Nephron (organoid): ENCODE measurements at regions not wholly inside any gene's neighbourhood (a gene's known extent, or its start where the extent isn't known, plus 50 kb on each side); places are given as distances from the start of the nearest gene placed in this dataset.

Experiments
- H3K27ac Mint-ChIP-seq, 3 experiments: 2 replicates each; pipeline ENCODE4 v1.8.0; 2020; ENCODE audit warnings: mixed read lengths in 3 of 3, mild to moderate bottlenecking in 2 of 3, moderate library complexity in 1 of 3
- H3K27me3 Mint-ChIP-seq: 2 replicates; pipeline ENCODE4 v1.8.0; 2021; ENCODE audit warnings: low read depth, mild to moderate bottlenecking, moderate library complexity, mixed read lengths
- H3K36me3 Mint-ChIP-seq: 2 replicates; pipeline ENCODE4 v1.8.0; 2020; ENCODE audit warnings: low read depth, mixed read lengths
- H3K4me1 Mint-ChIP-seq: 2 replicates; pipeline ENCODE4 v1.8.0; 2020; ENCODE audit warnings: mixed read lengths
- H3K4me3 Mint-ChIP-seq, 3 experiments: 2 replicates each; pipeline ENCODE4 v1.8.0; 2020; ENCODE audit warnings: mild to moderate bottlenecking in 3 of 3, mixed read lengths in 3 of 3, moderate library complexity in 2 of 3
- H3K9me3 Mint-ChIP-seq: 2 replicates; pipeline ENCODE4 v1.8.0; 2020; ENCODE audit warnings: mixed read lengths
- TF ChIP-seq, protein P1 (sequence below), 3 experiments: fragments of 200-600 bp; sonication (generic); IDR thresholded peaks; one replicate each; pipeline ENCODE4 v1.5.0; 2021; ENCODE audit warnings: antibody characterized with exemption in 3 of 3; ENCODE audit not compliant: unreplicated experiment in 3 of 3

GRCh38 chr7:152984421-152984820 is 224.9 kb downstream of the ACTR3B start:
- Mint-ChIP-seq H3K27me3 (peaks cover 3% of the 10 kb centered on the region), H3K27ac (peak overlapping the region; percentile 47 to 89 (median 48))
- TF ChIP-seq, protein P1, sequence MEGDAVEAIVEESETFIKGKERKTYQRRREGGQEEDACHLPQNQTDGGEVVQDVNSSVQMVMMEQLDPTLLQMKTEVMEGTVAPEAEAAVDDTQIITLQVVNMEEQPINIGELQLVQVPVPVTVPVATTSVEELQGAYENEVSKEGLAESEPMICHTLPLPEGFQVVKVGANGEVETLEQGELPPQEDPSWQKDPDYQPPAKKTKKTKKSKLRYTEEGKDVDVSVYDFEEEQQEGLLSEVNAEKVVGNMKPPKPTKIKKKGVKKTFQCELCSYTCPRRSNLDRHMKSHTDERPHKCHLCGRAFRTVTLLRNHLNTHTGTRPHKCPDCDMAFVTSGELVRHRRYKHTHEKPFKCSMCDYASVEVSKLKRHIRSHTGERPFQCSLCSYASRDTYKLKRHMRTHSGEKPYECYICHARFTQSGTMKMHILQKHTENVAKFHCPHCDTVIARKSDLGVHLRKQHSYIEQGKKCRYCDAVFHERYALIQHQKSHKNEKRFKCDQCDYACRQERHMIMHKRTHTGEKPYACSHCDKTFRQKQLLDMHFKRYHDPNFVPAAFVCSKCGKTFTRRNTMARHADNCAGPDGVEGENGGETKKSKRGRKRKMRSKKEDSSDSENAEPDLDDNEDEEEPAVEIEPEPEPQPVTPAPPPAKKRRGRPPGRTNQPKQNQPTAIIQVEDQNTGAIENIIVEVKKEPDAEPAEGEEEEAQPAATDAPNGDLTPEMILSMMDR (IDR thresholded peaks at IDR 0.05; ENCODE audit: unreplicated experiment in 3 of 3), result no peak

GRCh38 chr7:152986376-152986775 is 226.8 kb downstream of the ACTR3B start:
- TF ChIP-seq, protein P1 (IDR thresholded peaks at IDR 0.05; ENCODE audit: unreplicated experiment in 3 of 3), result no peak
- no peaks in the 10 kb centered on the region for H3K36me3 Mint-ChIP-seq
- H3K4me3 Mint-ChIP-seq, result no peak overlapping the region
- peak overlapping the region; percentile 48 to 82 (median 66) for H3K27ac Mint-ChIP-seq
- peaks cover 42% of the 10 kb centered on the region for H3K4me1 Mint-ChIP-seq
- H3K9me3 Mint-ChIP-seq, result peaks cover 2% of the 10 kb centered on the region
- peaks cover 3% of the 10 kb centered on the region for H3K27me3 Mint-ChIP-seq

More at GRCh38 chr7:152984421-152984820, 224.9 kb downstream of the ACTR3B start:
- no peak overlapping the region for H3K4me3 Mint-ChIP-seq
- peaks cover 37% of the 10 kb centered on the region for H3K4me1 Mint-ChIP-seq
- peaks cover 2% of the 10 kb centered on the region for H3K9me3 Mint-ChIP-seq
- H3K36me3 Mint-ChIP-seq, result no peaks in the 10 kb centered on the region

DNA sequence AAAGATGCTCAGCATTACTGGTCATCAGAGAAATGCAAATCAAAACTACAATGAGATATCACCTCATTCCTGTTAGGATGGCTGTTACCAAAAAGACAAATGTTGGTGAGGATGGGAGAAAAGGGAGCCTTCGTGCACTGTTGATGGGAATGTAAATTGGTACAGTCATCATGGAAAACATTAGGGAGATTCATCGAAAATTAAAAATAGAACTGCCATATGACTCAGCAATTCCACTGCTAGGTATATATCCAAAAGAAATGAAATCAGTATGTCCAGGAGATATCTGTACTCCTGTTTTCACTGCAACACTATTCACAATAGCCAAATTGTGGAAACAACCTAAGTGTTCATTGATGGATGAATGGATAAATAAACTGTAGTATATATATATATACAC is 228.1 kb downstream of the ACTR3B start:
- no peaks in the 10 kb centered on the region for H3K9me3 Mint-ChIP-seq
- peaks cover 42% of the 10 kb centered on the region for H3K4me1 Mint-ChIP-seq
- TF ChIP-seq, protein P1 (IDR thresholded peaks at IDR 0.05; ENCODE audit: unreplicated experiment in 3 of 3), result no peak
- no peak overlapping the region for H3K4me3 Mint-ChIP-seq
- H3K27me3 Mint-ChIP-seq, result peaks cover 3% of the 10 kb centered on the region
- no peaks in the 10 kb centered on the region for H3K36me3 Mint-ChIP-seq
- H3K27ac Mint-ChIP-seq, result no peak overlapping the region

GRCh38 chr7:152989889-152990380 is 230.4 kb downstream of the ACTR3B start:
- H3K4me3 Mint-ChIP-seq, result no peak overlapping the region
- no peaks in the 10 kb centered on the region for H3K9me3 Mint-ChIP-seq
- TF ChIP-seq, protein P1 (IDR thresholded peaks at IDR 0.05; ENCODE audit: unreplicated experiment in 3 of 3), result no peak
- peaks cover 3% of the 10 kb centered on the region for H3K27me3 Mint-ChIP-seq
- H3K4me1 Mint-ChIP-seq, result peaks cover 26% of the 10 kb centered on the region
- no peaks in the 10 kb centered on the region for H3K36me3 Mint-ChIP-seq
- H3K27ac Mint-ChIP-seq, result peak overlapping the region; percentile 24 to 67 (median 52)

DNA sequence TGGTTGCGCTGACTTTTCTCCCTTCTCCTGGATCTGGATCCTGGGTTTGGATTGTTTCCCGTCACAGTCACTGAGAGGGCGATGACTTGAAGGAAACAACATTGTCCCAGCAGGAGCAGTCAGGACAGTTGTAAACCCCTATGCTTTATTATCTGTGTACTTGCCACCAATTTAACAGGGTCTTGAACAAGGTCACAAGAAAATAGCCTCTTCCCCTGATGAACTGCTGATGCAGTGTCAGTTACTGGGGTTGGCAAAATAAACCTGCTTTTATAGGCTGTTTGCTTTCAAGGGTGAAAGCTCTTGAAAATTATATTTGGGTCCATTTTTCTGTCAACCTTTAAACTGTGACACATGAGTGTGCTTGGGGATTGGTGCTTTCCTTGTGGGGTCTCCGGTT is 238.9 kb downstream of the ACTR3B start:
- peaks cover 28% of the 10 kb centered on the region for H3K9me3 Mint-ChIP-seq
- no peaks in the 10 kb centered on the region for H3K4me1 Mint-ChIP-seq
- H3K27ac Mint-ChIP-seq, result peak overlapping the region in 1 of 3 experiments; percentile 57
- H3K27me3 Mint-ChIP-seq, result no peaks in the 10 kb centered on the region
- TF ChIP-seq, protein P1 (IDR thresholded peaks at IDR 0.05; ENCODE audit: unreplicated experiment in 3 of 3), result no peak
- H3K4me3 Mint-ChIP-seq, result no peak overlapping the region
- H3K36me3 Mint-ChIP-seq, result peaks cover 20% of the 10 kb centered on the region

DNA sequence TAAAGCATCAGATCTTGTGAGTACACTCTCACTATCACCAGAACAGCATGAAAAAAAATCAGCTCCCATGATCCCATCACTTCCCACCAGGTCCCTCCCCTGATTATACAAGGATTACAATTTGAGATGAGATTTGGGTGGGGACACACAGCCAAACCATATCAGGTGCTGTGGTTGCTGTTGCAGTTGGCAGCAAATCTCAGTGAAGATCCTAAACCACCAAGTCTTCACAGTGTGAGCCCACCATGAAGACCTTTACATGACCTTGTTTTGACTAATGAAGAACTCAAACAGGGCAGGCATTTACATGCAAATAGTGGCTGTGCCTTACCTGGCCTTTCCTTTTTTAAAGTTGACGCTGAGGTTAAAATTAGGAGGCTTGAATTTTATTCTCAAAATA is 242.6 kb downstream of the ACTR3B start:
- TF ChIP-seq, protein P1 (IDR thresholded peaks at IDR 0.05; ENCODE audit: unreplicated experiment in 3 of 3), result no peak
- Mint-ChIP-seq H3K27me3 (no peaks in the 10 kb centered on the region), H3K9me3 (peaks cover 34% of the 10 kb centered on the region), H3K36me3 (peaks cover 24% of the 10 kb centered on the region), H3K4me3 (no peak overlapping the region), H3K4me1 (no peaks in the 10 kb centered on the region), H3K27ac (no peak overlapping the region)
